Right lobe of liver (tissue), 4 donors: ENCODE measurements at regions not wholly inside any gene's neighbourhood (a gene's known extent, or its start where the extent isn't known, plus 50 kb on each side); places are given as distances from the start of the nearest gene placed in this dataset.

ENCODE experiments used
- CTCF ChIP-seq, 4 donors: fragments of 200-600 bp in 3 of 4; fragments of 450-650 bp in 1 of 4; IDR thresholded peaks; one replicate each; pipeline versions ENCODE4 v1.5.1 to v1.8.0; 2016 to 2022; ENCODE audit warnings: antibody characterized with exemption in 4 of 4, mild to moderate bottlenecking in 2 of 4
- POLR2A ChIP-seq: fragments of 450-650 bp; IDR thresholded peaks from one replicate; pipeline ENCODE4 v1.6.1; 2017; ENCODE audit warnings: antibody characterized with exemption, mild to moderate bottlenecking
- donor health status: DM: no; HTN: no; CAD: no.
- donor health status: DM: no; HTN: no; CAD: no.
- donor health status: DM: no; HTN: yes; CAD: no.

DNA sequence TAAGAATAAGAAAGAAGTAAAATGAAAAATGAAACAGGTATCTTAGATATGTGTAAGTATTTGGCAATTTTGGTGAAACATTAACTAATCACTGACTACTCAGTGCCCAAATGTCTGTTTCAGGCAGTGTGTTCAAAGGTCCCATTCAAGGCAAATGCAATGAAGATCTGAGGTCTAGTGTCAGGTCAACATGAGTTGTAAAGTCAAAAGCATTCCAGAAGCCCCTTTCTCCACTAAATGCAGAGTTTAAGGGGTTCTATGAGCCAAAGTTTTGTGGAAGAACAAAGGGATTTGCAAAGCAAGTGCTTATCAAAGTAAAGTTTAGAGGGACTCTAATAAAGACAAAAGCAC lies 71.0 kb upstream of the GPBP1 start:
- TF ChIP-seq CTCF (IDR thresholded peaks at IDR 0.05): no peak
- no peak for TF ChIP-seq POLR2A
